Endodermal cell (in vitro differentiated cells): ENCODE measurements at regions not wholly inside any gene's neighbourhood (a gene's known extent, or its start where the extent isn't known, plus 50 kb on each side); places are given as distances from the start of the nearest gene placed in this dataset.

ENCODE experiments used
- DNase-seq: peaks from one replicate; pipeline ENCODE4 v3.0.0-alpha.2; 2017
- H3K27ac ChIP-seq: 2 replicates; pipeline ENCODE4 v1.5.1; 2013; ENCODE audit warnings: mild to moderate bottlenecking, low read depth, low read length, moderate library complexity
- H3K27me3 ChIP-seq: 2 replicates; pipeline ENCODE4 v1.6.1; 2013; ENCODE audit warnings: mild to moderate bottlenecking, low read length, moderate library complexity; ENCODE audit not compliant: insufficient read depth, control insufficient read depth, poor library complexity, severe bottlenecking
- H3K36me3 ChIP-seq: 2 replicates; pipeline ENCODE4 v1.7.0; 2013; ENCODE audit warnings: mild to moderate bottlenecking, low read length, moderate library complexity; ENCODE audit not compliant: control insufficient read depth, insufficient read depth
- H3K4me1 ChIP-seq: one replicate; pipeline ENCODE4 v1.7.0; 2013; ENCODE audit warnings: low read length; ENCODE audit not compliant: control insufficient read depth, insufficient read depth
- H3K4me3 ChIP-seq: 2 replicates; pipeline ENCODE4 v1.5.1; 2013; ENCODE audit warnings: mild to moderate bottlenecking, low read length, moderate library complexity
- H3K9ac ChIP-seq: 2 replicates; pipeline ENCODE4 v1.6.1; 2013; ENCODE audit warnings: mild to moderate bottlenecking, low read length, moderate library complexity; ENCODE audit not compliant: poor library complexity, severe bottlenecking; ENCODE audit errors: extremely low read depth
- H3K9me3 ChIP-seq: 2 replicates; pipeline ENCODE4 v1.6.1; 2013; ENCODE audit warnings: mild to moderate bottlenecking, low read length, moderate library complexity; ENCODE audit not compliant: control insufficient read depth
- H3K27ac Mint-ChIP-seq: 2 replicates; pipeline ENCODE4 v1.8.0; 2020; ENCODE audit warnings: mixed read lengths
- H3K27me3 Mint-ChIP-seq: 2 replicates; pipeline ENCODE4 v1.8.0; 2021; ENCODE audit warnings: mild to moderate bottlenecking, mixed read lengths; ENCODE audit not compliant: insufficient read depth
- H3K36me3 Mint-ChIP-seq: 2 replicates; pipeline ENCODE4 v1.8.0; 2020; ENCODE audit warnings: low read depth, mixed read lengths
- H3K4me1 Mint-ChIP-seq: 2 replicates; pipeline ENCODE4 v1.8.0; 2020; ENCODE audit warnings: mixed read lengths
- H3K4me3 Mint-ChIP-seq: 2 replicates; pipeline ENCODE4 v1.8.0; 2020; ENCODE audit warnings: mild to moderate bottlenecking, moderate library complexity, mixed read lengths
- H3K9me3 Mint-ChIP-seq: 2 replicates; pipeline ENCODE4 v1.8.0; 2020; ENCODE audit warnings: mild to moderate bottlenecking, mixed read lengths
- CTCF ChIP-seq: fragments of 200-600 bp; sonication (generic); conservative IDR thresholded peaks from 2 replicates; pipeline ENCODE4 v1.5.0; 2021; ENCODE audit warnings: antibody characterized with exemption, mild to moderate bottlenecking
- WGBS, 2 experiments: methylation state at CpG; one replicate each; pipeline versions ENCODE4 v1.1.5 to v1.1.7; 2013; ENCODE audit warnings: missing lambda C conversion rate in 2 of 2, mixed read lengths in 1 of 2; ENCODE audit not compliant: insufficient coverage in 1 of 2, insufficient read length in 1 of 2; 5-methylcytosine and 5-hydroxymethylcytosine counted together

GRCh38 chr10:3712707-3713106 is 72.3 kb downstream of the KLF6 start:
- Mint-ChIP-seq H3K4me3 (no peak overlapping the region), H3K27me3 (peaks cover 2% of the 10 kb centered on the region), H3K9me3 (peaks cover 15% of the 10 kb centered on the region), H3K27ac (no peak overlapping the region), H3K36me3 (no peaks in the 10 kb centered on the region), H3K4me1 (peaks cover 14% of the 10 kb centered on the region)
- Histone ChIP-seq H3K27me3 (no peaks in the 10 kb centered on the region), H3K36me3 (no peaks in the 10 kb centered on the region), H3K4me1 (peaks cover 3% of the 10 kb centered on the region), H3K9me3 (peaks cover 19% of the 10 kb centered on the region), H3K27ac (no peak overlapping the region), H3K9ac (no peak overlapping the region), H3K4me3 (no peak overlapping the region)
- WGBS, 2 experiments = 40% methylated on average over 1 of the region's 1 CpG; no CpG with 5 or more reads in 1 of the 2 experiments
- no peak for TF ChIP-seq CTCF
- DNase-seq = no peak

DNA sequence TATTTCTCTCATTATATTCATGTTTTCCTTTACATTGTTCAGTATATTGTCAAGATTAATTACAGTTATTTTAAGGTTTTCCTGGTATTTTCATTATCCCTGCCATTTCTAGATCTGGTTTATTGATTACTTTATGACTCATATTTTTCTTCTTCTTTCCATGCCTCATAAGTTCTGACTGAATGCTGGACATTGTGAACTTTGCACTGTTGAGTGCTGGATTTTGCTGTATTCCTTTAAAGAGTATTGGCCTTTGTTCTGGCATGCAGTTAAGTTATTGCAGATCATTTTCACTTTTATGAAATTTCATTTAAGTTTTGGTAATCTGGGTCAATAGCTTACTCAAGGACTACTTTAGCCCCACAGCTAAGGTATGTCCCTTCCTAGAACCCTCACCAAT is 73.1 kb downstream of the KLF6 start:
- no peak for TF ChIP-seq CTCF
- Mint-ChIP-seq H3K4me3 (no peak overlapping the region), H3K36me3 (no peaks in the 10 kb centered on the region), H3K27me3 (no peaks in the 10 kb centered on the region), H3K4me1 (peaks cover 14% of the 10 kb centered on the region), H3K27ac (no peak overlapping the region), H3K9me3 (peaks cover 15% of the 10 kb centered on the region)
- H3K4me3 ChIP-seq = no peak overlapping the region
- no peaks in the 10 kb centered on the region for H3K36me3 ChIP-seq
- H3K27me3 ChIP-seq = no peaks in the 10 kb centered on the region
- H3K9me3 ChIP-seq = peaks cover 19% of the 10 kb centered on the region
- no peak for DNase-seq
- no peak overlapping the region for H3K9ac ChIP-seq
- peaks cover 3% of the 10 kb centered on the region for H3K4me1 ChIP-seq
- H3K27ac ChIP-seq = no peak overlapping the region

GRCh38 chr10:3710764-3711163 is 74.2 kb downstream of the KLF6 start:
- no peaks in the 10 kb centered on the region for H3K27me3 Mint-ChIP-seq
- no peak overlapping the region for H3K27ac Mint-ChIP-seq
- TF ChIP-seq CTCF = no peak

More at GRCh38 chr10:3710764-3711163, 74.2 kb downstream of the KLF6 start:
- DNase-seq = no peak
- peaks cover 15% of the 10 kb centered on the region for H3K9me3 Mint-ChIP-seq
- WGBS, 2 experiments = 76 to 92% methylated on average over 2 to 3 of the region's 3 CpGs
- no peaks in the 10 kb centered on the region for H3K36me3 Mint-ChIP-seq
- peaks cover 14% of the 10 kb centered on the region for H3K4me1 Mint-ChIP-seq
- no peaks in the 10 kb centered on the region for H3K27me3 ChIP-seq
- peaks cover 19% of the 10 kb centered on the region for H3K9me3 ChIP-seq
- no peaks in the 10 kb centered on the region for H3K36me3 ChIP-seq
- no peak overlapping the region for H3K4me3 Mint-ChIP-seq
- no peak overlapping the region for H3K27ac ChIP-seq
- no peak overlapping the region for H3K9ac ChIP-seq
- H3K4me3 ChIP-seq = no peak overlapping the region
- H3K4me1 ChIP-seq = peaks cover 3% of the 10 kb centered on the region
